HepG2 (cell line): ENCODE measurements at regions not wholly inside any gene's neighbourhood (a gene's known extent, or its start where the extent isn't known, plus 50 kb on each side); places are given as distances from the start of the nearest gene placed in this dataset.

Experiments
- ATAC-seq: fragments of 200-7000 bp; cut with Tn5 transposase; 3 replicates; pipeline ENCODE4 v1.9.1; 2020; ENCODE audit warnings: mild to moderate bottlenecking, moderate library complexity
- BruUV-seq: library from RNA; stranded (reverse); fragments of 400-500 nt; replicated peaks from 2 replicates; lab custom pipeline; 2021; lab: Mats Ljungman, UMichigan
- CTCF ChIA-PET: fragments of 300-600 bp; formaldehyde crosslinking; extraction: SDS; loops from one replicate; lab custom pipeline; 2021; ENCODE audit warnings: low total read pairs, inconsistent platforms, low intra/inter-chr PET ratio; lab: Yijun Ruan, JAX
- POLR2A ChIA-PET: fragments of 350-600 bp; sonication (Branson Sonifier 250); formaldehyde crosslinking; loops from one replicate; lab custom pipeline; 2020; ENCODE audit warnings: antibody characterized with exemption, inconsistent platforms; lab: Yijun Ruan, JAX
- DNase-seq: peaks from one replicate; pipeline ENCODE4 v3.0.0-alpha.2; 2015; ENCODE audit warnings: low spot score
- FAIRE-seq: peaks from 3 replicates; lab custom pipeline; 2011; peaks lifted over from hg19 to GRCh38; lab: Jason Lieb, UNC
- H2AFZ ChIP-seq: one replicate; pipeline ENCODE4 v1.6.1; 2011; ENCODE audit warnings: low read length, inconsistent platforms
- H3K27ac ChIP-seq: fragments of 300-600 bp; 3 replicates; pipeline ENCODE4 v1.8.0; 2011; ENCODE audit warnings: mixed run types, mild to moderate bottlenecking, mixed read lengths, low read length, inconsistent platforms; ENCODE audit not compliant: insufficient read depth; ENCODE audit errors: extremely low read length
- H3K27me3 ChIP-seq, 2 experiments: fragments of 200-600 bp in 1 of 2; 2 replicates in 1 of 2; 3 replicates in 1 of 2; pipeline versions ENCODE4 v1.6.0 to v1.8.0; 2011; ENCODE audit warnings: low read length in 2 of 2, mild to moderate bottlenecking in 2 of 2, moderate library complexity in 2 of 2, inconsistent platforms in 1 of 2; ENCODE audit not compliant: insufficient read depth in 2 of 2, control insufficient read depth in 1 of 2
- H3K36me3 ChIP-seq, 2 experiments: fragments of 200-600 bp in 1 of 2; replicated peaks in 1 of 2; 2 replicates in 1 of 2; 3 replicates in 1 of 2; pipeline versions ENCODE4 v1.5.1 to v1.8.0; 2011; ENCODE audit warnings: low read length in 2 of 2, inconsistent platforms in 1 of 2; ENCODE audit not compliant: insufficient read depth in 2 of 2, control insufficient read depth in 1 of 2
- H3K4me1 ChIP-seq: 2 replicates; pipeline ENCODE4 v1.5.1; 2012; ENCODE audit warnings: low read length, inconsistent platforms; ENCODE audit not compliant: insufficient read depth
- H3K4me2 ChIP-seq: 2 replicates; pipeline ENCODE4 v1.6.0; 2011; ENCODE audit warnings: low read depth, low read length, inconsistent platforms
- H3K4me3 ChIP-seq, 3 experiments: fragments of 200-600 bp in 1 of 3; sonication (generic), shearing (Covaris generic) in 1 of 3; replicated peaks in 1 of 3; 2 replicates each; pipeline ENCODE4 v1.5.1; 2011 to 2016; ENCODE audit warnings: low read length in 3 of 3, inconsistent platforms in 2 of 3, low read depth in 2 of 3, mild to moderate bottlenecking in 2 of 3, control low read depth in 1 of 3, mixed read lengths in 1 of 3; ENCODE audit not compliant: insufficient read depth in 1 of 3
- H3K79me2 ChIP-seq: one replicate; pipeline ENCODE4 v1.6.1; 2011; ENCODE audit warnings: low read length, inconsistent platforms; ENCODE audit not compliant: insufficient read depth
- H3K9ac ChIP-seq: 2 replicates; pipeline ENCODE4 v1.6.0; 2011; ENCODE audit warnings: mild to moderate bottlenecking, low read depth, low read length, inconsistent platforms; ENCODE audit not compliant: insufficient read depth
- H3K9me3 ChIP-seq: 2 replicates; pipeline ENCODE4 v1.5.1; 2012; ENCODE audit warnings: mild to moderate bottlenecking, low read length
- H4K20me1 ChIP-seq: 2 replicates; pipeline ENCODE4 v1.6.0; 2011; ENCODE audit warnings: inconsistent platforms, mild to moderate bottlenecking, low read length, moderate library complexity; ENCODE audit not compliant: insufficient read depth
- HNRNPL ChIP-seq: fragments of 200-400 bp; formaldehyde crosslinking; IDR thresholded peaks from 2 replicates; pipeline ENCODE4 v1.6.1; 2017; ENCODE audit warnings: mild to moderate bottlenecking, low read depth, low read length
- PATZ1 ChIP-seq: sonication (generic); formaldehyde crosslinking; IDR thresholded peaks from 2 replicates; pipeline ENCODE4 v1.4.0; 2020; ENCODE audit warnings: missing genetic modification reagents
- RAD21 ChIP-seq: fragments of 450-650 bp; formaldehyde crosslinking; IDR thresholded peaks from 2 replicates; pipeline ENCODE4 v1.5.0; 2020; ENCODE audit warnings: mild to moderate bottlenecking
- RFX1 ChIP-seq: fragments of 450-650 bp; IDR thresholded peaks from 2 replicates; pipeline ENCODE4 v1.6.1; 2017
- RFX3 ChIP-seq: IDR thresholded peaks from 2 replicates; pipeline ENCODE4 v1.6.1; 2016; ENCODE audit warnings: missing biosample characterization, missing genetic modification reagents
- SUZ12 ChIP-seq: fragments of 150-350 bp; IDR thresholded peaks from 2 replicates; pipeline ENCODE4 v1.6.1; 2014; ENCODE audit warnings: low read depth, low read length
- TRAFD1 ChIP-seq: sonication (generic); formaldehyde crosslinking; IDR thresholded peaks from 2 replicates; pipeline ENCODE4 v1.5.1; 2020; ENCODE audit warnings: missing genetic modification reagents, mild to moderate bottlenecking, borderline replicate concordance
- ZBTB39 ChIP-seq: sonication (generic); formaldehyde crosslinking; IDR thresholded peaks from 2 replicates; pipeline ENCODE4 v1.5.0; 2020; ENCODE audit warnings: missing genetic modification reagents
- ZMYM3 ChIP-seq: sonication (generic); formaldehyde crosslinking; IDR thresholded peaks from 2 replicates; pipeline ENCODE4 v1.5.1; 2020; ENCODE audit warnings: mild to moderate bottlenecking, missing genetic modification reagents
- ZNF740 ChIP-seq: sonication (generic); formaldehyde crosslinking; IDR thresholded peaks from 2 replicates; pipeline ENCODE4 v1.4.0; 2020; ENCODE audit warnings: missing genetic modification reagents
- WGBS: methylation state at CpG from one replicate; pipeline ENCODE4 v1.1.6; 2017; ENCODE audit warnings: low lambda C conversion rate; 5-methylcytosine and 5-hydroxymethylcytosine counted together
- in situ Hi-C: cut with HindIII; loops from 2 replicates; pipeline ENCODE4 v1.10.0; 2017; ENCODE audit warnings: low pct_unique_long_range_greater_than_20kb; ENCODE audit not compliant: extremely low pct_ligation_motif_present
- intact Hi-C: fragments of 100-400 bp; cut with micrococcal nuclease; formaldehyde crosslinking; loops from one replicate; pipeline ENCODE4 v1.10.0; 2022; ENCODE audit not compliant: unreplicated experiment
- TF ChIP-seq, protein P1 (sequence below): sonication (generic); formaldehyde crosslinking; IDR thresholded peaks from 2 replicates; pipeline ENCODE4 v1.4.0; 2020; ENCODE audit warnings: missing genetic modification reagents, mild to moderate bottlenecking, borderline replicate concordance
- TF ChIP-seq, protein P2 (sequence below): sonication (generic); formaldehyde crosslinking; IDR thresholded peaks from 2 replicates; pipeline ENCODE4 v1.5.0; 2020; ENCODE audit warnings: missing genetic modification reagents
- TF ChIP-seq, protein P3 (sequence below): sonication (generic); formaldehyde crosslinking; IDR thresholded peaks from 2 replicates; pipeline ENCODE4 v1.8.0; 2022; ENCODE audit warnings: mild to moderate bottlenecking, missing genetic modification reagents, moderate library complexity

DNA sequence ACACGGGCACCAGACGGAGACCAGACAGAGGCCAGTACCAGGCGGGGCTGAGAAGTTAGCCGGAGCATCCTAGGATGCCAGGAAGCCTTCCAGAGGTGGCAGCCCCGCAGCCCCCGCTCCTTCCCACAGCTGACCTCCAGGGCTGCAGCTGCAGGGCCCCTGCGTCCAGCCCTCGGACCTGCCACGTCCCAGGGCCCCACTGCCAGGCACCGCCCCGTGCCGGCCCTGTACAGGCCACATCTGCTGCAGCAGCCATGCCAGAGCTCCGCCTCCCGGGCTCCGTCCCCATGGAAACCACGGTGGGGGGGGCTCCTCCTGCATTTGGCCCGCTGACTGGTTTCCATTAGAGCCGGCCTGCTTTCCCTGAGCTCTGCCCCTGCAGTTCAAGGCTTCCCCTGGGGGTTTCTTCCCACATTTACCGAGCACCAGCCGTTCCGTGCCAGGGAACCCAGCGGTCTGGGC is 62.5 kb upstream of the PPARA start:
- CTCF ChIA-PET = no interaction called here

More for the DNA sequence above, 62.5 kb upstream of the PPARA start:
- H3K27ac ChIP-seq = no peak overlapping the region
- H3K4me2 ChIP-seq = peak overlapping the region; percentile 59
- peak overlapping the region; percentile 27; the same call in 1 of the 2 replicates for H3K9ac ChIP-seq
- H2AFZ ChIP-seq = no peak overlapping the region
- DNase-seq (no peak), FAIRE-seq (no peak), ATAC-seq (peak; percentile 56)
- H3K36me3 ChIP-seq = no peaks in the 10 kb centered on the region
- POLR2A ChIA-PET = no interaction called here
- peak overlapping the region; percentile 10 to 51 (median 41); a peak in 4 of 6 replicates for H3K4me3 ChIP-seq
- H3K79me2 ChIP-seq = no peaks in the 10 kb centered on the region
- TF ChIP-seq RAD21 (CRISPR knock-in tag) (peak; percentile 21; the same call in 1 of the 2 replicates), RFX1 (peak; percentile 21; the same call in 1 of the 2 replicates), RFX3 (peak; percentile 67), SUZ12 (no peak), ZMYM3 (CRISPR knock-in tag) (no peak), ZBTB39 (CRISPR knock-in tag) (0 out of 2 replicates have a peak, but pooled peaks have one; percentile 42), ZNF740 (CRISPR knock-in tag) (peak; percentile 79; the same call in 1 of the 2 replicates), TRAFD1 (CRISPR knock-in tag) (0 out of 2 replicates have a peak, but pooled peaks have one; percentile 29), HNRNPL (0 out of 2 replicates have a peak, but pooled peaks have one; percentile 47), PATZ1 (CRISPR knock-in tag) (peak; percentile 48)
- TF ChIP-seq, protein P1, sequence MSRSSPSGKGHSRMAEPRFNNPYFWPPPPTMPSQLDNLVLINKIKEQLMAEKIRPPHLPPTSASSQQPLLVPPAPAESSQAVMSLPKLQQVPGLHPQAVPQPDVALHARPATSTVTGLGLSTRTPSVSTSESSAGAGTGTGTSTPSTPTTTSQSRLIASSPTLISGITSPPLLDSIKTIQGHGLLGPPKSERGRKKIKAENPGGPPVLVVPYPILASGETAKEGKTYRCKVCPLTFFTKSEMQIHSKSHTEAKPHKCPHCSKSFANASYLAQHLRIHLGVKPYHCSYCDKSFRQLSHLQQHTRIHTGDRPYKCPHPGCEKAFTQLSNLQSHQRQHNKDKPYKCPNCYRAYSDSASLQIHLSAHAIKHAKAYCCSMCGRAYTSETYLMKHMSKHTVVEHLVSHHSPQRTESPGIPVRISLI = no peak
- TF ChIP-seq, protein P2, sequence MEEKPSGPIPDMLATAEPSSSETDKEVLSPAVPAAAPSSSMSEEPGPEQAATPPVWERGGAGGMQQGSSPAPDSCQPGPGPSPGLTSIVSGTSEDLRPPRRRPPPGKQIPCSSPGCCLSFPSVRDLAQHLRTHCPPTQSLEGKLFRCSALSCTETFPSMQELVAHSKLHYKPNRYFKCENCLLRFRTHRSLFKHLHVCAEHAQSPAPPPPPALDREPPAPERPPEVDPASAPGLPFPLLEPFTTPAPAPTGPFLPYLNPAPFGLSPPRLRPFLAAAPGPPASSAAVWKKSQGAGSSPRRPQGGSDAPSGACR (CRISPR knock-in tag) = 0 out of 2 replicates have a peak, but pooled peaks have one; percentile 18
- TF ChIP-seq, protein P3, sequence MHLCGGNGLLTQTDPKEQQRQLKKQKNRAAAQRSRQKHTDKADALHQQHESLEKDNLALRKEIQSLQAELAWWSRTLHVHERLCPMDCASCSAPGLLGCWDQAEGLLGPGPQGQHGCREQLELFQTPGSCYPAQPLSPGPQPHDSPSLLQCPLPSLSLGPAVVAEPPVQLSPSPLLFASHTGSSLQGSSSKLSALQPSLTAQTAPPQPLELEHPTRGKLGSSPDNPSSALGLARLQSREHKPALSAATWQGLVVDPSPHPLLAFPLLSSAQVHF = no peak
- H3K27me3 ChIP-seq = peaks cover 8 to 40% of the 10 kb centered on the region in 2 experiments; a peak in 4 of 5 replicates
- peaks cover 40% of the 10 kb centered on the region for H3K4me1 ChIP-seq
- intact Hi-C loops = no loop called here
- no peaks in the 10 kb centered on the region for H3K9me3 ChIP-seq
- WGBS = 22% methylated on average over 10 of the region's 22 CpGs
- in situ Hi-C loops = no loop called here
- no TSS peak for BruUV-seq
- no peaks in the 10 kb centered on the region for H4K20me1 ChIP-seq
